ENCODE measurements at regions not wholly inside any gene's neighbourhood (a gene's known extent, or its start where the extent isn't known, plus 50 kb on each side); places are given as distances from the start of the nearest gene placed in this dataset.

GRCh38 chr15:57902155-57902554 lies 163.4 kb downstream of the ALDH1A2 start:
- TF ChIP-seq POLR2A (IDR thresholded peaks at IDR 0.05), result no peak
- TF ChIP-seq CTCF (IDR thresholded peaks at IDR 0.05), result no peak
- Histone ChIP-seq H3K27ac (no peak overlapping the region), H3K9me3 (no peaks in the 10 kb centered on the region), H3K4me1 (no peaks in the 10 kb centered on the region), H3K27me3 (no peaks in the 10 kb centered on the region), H3K36me3 (replicated peaks in 1 of 2; ENCODE audit: insufficient read depth in 1 of 2, low read depth in 2 of 2) (no peaks in the 10 kb centered on the region), H3K4me3 (no peak overlapping the region)
- DNase-seq, result no peak
- intact Hi-C loops (cut with DNase I), result no loop called here
- no peak for ATAC-seq
- 90 to 92% methylated on average over 1 of the region's 1 CpG for WGBS, 2 donors
